K562 (cell line): ENCODE measurements at regions not wholly inside any gene's neighbourhood (a gene's known extent, or its start where the extent isn't known, plus 50 kb on each side); places are given as distances from the start of the nearest gene placed in this dataset.

Experiments used
- ATAC-seq: fragments of 200-7000 bp; cut with Tn5 transposase; 3 replicates; pipeline ENCODE4 v1.9.1; 2020; ENCODE audit warnings: moderate library complexity
- BruUV-seq: library from RNA; stranded (reverse); fragments of 400-500 nt; replicated peaks from 2 replicates; lab custom pipeline; 2021; lab: Mats Ljungman, UMichigan
- CTCF ChIA-PET: fragments of 300-600 bp; formaldehyde crosslinking; extraction: SDS; loops from one replicate; lab custom pipeline; 2021; ENCODE audit warnings: low intra/inter-chr PET ratio; lab: Yijun Ruan, JAX
- POLR2A ChIA-PET: fragments of 300-600, 350-650 bp; sonication (Branson Sonifier 250); formaldehyde crosslinking; extraction: SDS; loops from one replicate; lab custom pipeline; 2021; ENCODE audit warnings: antibody characterized with exemption, inconsistent platforms; lab: Yijun Ruan, JAX
- DNase-seq, 4 experiments: peaks; one replicate each; pipeline versions ENCODE4 v3.0.0 to v3.0.0-alpha.2; 2011 to 2018; ENCODE audit warnings: low spot score in 3 of 4, mixed read lengths in 3 of 4; ENCODE audit errors: extremely low read depth in 1 of 4
- FAIRE-seq: peaks from 2 replicates; lab custom pipeline; 2011; peaks lifted over from hg19 to GRCh38; lab: Jason Lieb, UNC
- H2AFZ ChIP-seq: 2 replicates; pipeline ENCODE4 v1.6.0; 2011; ENCODE audit warnings: low read depth, low read length, control low read depth, inconsistent platforms
- H3K27ac ChIP-seq: fragments of 200-600 bp; 3 replicates; pipeline ENCODE4 v1.8.0; 2011; ENCODE audit warnings: low read depth, mild to moderate bottlenecking, control low read depth, inconsistent platforms, low read length, moderate library complexity, mixed read lengths; ENCODE audit errors: extremely low read depth
- H3K27me3 ChIP-seq, 2 experiments: fragments of 300-600 bp in 1 of 2; 2 replicates in 1 of 2; 3 replicates in 1 of 2; pipeline versions ENCODE4 v1.6.0 to v1.8.0; 2011; ENCODE audit warnings: inconsistent platforms in 2 of 2, low read length in 2 of 2, mild to moderate bottlenecking in 1 of 2, mixed read lengths in 1 of 2, moderate library complexity in 1 of 2; ENCODE audit not compliant: control insufficient read depth in 2 of 2, insufficient read depth in 2 of 2
- H3K36me3 ChIP-seq: fragments of 300-600 bp; 3 replicates; pipeline ENCODE4 v1.8.0; 2011; ENCODE audit warnings: mild to moderate bottlenecking, low read length, inconsistent platforms; ENCODE audit not compliant: control insufficient read depth, insufficient read depth
- H3K4me1 ChIP-seq, 2 experiments: fragments of 200-600 bp in 1 of 2; replicated peaks in 1 of 2; 2 replicates in 1 of 2; 3 replicates in 1 of 2; pipeline versions ENCODE4 v1.5.1 to v1.8.0; 2011; ENCODE audit warnings: inconsistent platforms in 2 of 2, low read length in 2 of 2, mild to moderate bottlenecking in 1 of 2, mixed read lengths in 1 of 2, moderate library complexity in 1 of 2; ENCODE audit not compliant: control insufficient read depth in 2 of 2, insufficient read depth in 2 of 2
- H3K4me2 ChIP-seq: 2 replicates; pipeline ENCODE4 v1.6.1; 2011; ENCODE audit warnings: low read length, control low read depth, inconsistent platforms, mixed read lengths; ENCODE audit not compliant: insufficient read depth
- H3K4me3 ChIP-seq: fragments of 200-600 bp; sonication (generic), shearing (Covaris generic); 2 replicates; pipeline ENCODE4 v1.5.1; 2016; ENCODE audit warnings: control low read depth, inconsistent platforms
- H3K79me2 ChIP-seq: fragments of 200-600 bp; 3 replicates; pipeline ENCODE4 v1.8.0; 2011; ENCODE audit warnings: low read length, inconsistent platforms; ENCODE audit not compliant: control insufficient read depth, insufficient read depth
- H3K9ac ChIP-seq, 2 experiments: 2 replicates each; pipeline versions ENCODE4 v1.6.0 to v1.6.1; 2011; ENCODE audit warnings: low read depth in 2 of 2, low read length in 2 of 2, control low read depth in 1 of 2, inconsistent platforms in 1 of 2, mild to moderate bottlenecking in 1 of 2, mixed read lengths in 1 of 2; ENCODE audit not compliant: insufficient read depth in 1 of 2
- H3K9me1 ChIP-seq: one replicate; pipeline ENCODE4 v1.6.0; 2011; ENCODE audit warnings: inconsistent platforms, mild to moderate bottlenecking, low read length, moderate library complexity; ENCODE audit not compliant: control insufficient read depth, insufficient read depth
- H3K9me3 ChIP-seq: replicated peaks from 2 replicates; pipeline ENCODE4 v1.5.1; 2011; ENCODE audit warnings: low read depth, low read length, inconsistent platforms; ENCODE audit not compliant: control insufficient read depth, insufficient read depth
- H4K20me1 ChIP-seq: replicated peaks from 2 replicates; pipeline ENCODE4 v1.6.1; 2011; ENCODE audit warnings: low read length, inconsistent platforms, mixed read lengths; ENCODE audit not compliant: control insufficient read depth, insufficient read depth
- BHLHE40 ChIP-seq: IDR thresholded peaks from 2 replicates; pipeline ENCODE4 v1.6.1; 2011; ENCODE audit warnings: low read length, improper control_type of control experiment
- CHD4 ChIP-seq: fragments of 200-600 bp; sonication (generic); IDR thresholded peaks from 3 replicates; pipeline ENCODE4 v1.6.1; 2012; ENCODE audit warnings: low read depth, mild to moderate bottlenecking, mixed read lengths, low read length, inconsistent platforms; ENCODE audit not compliant: insufficient read depth, insufficient replicate concordance, poor library complexity, severe bottlenecking
- CREB1 ChIP-seq, 2 experiments: sonication (generic) in 1 of 2; formaldehyde crosslinking in 1 of 2; IDR thresholded peaks; 2 replicates each; pipeline versions ENCODE4 v1.6.1 to v1.8.0; 2012 to 2022; ENCODE audit warnings: inconsistent platforms in 1 of 2, mild to moderate bottlenecking in 1 of 2, missing genetic modification reagents in 1 of 2, moderate library complexity in 1 of 2
- EP400 ChIP-seq: fragments of 450-650 bp; IDR thresholded peaks from 2 replicates; pipeline ENCODE4 v1.6.1; 2017; ENCODE audit warnings: antibody characterized with exemption, mild to moderate bottlenecking, moderate library complexity
- KDM4B ChIP-seq, 2 experiments: fragments of 450-650 bp in 1 of 2; sonication (generic) in 1 of 2; IDR thresholded peaks; 2 replicates each; pipeline ENCODE4 v1.6.1; 2016 to 2017; ENCODE audit warnings: borderline replicate concordance in 2 of 2, antibody characterized with exemption in 1 of 2, low read depth in 1 of 2, mild to moderate bottlenecking in 1 of 2
- LARP7 ChIP-seq: fragments of 450-650 bp; IDR thresholded peaks from 2 replicates; pipeline ENCODE4 v1.6.1; 2016
- MBD2 ChIP-seq: sonication (generic); IDR thresholded peaks from 2 replicates; pipeline ENCODE4 v1.6.1; 2016; ENCODE audit warnings: low read depth, borderline replicate concordance
- SUPT5H ChIP-seq: fragments of 450-650 bp; IDR thresholded peaks from 2 replicates; pipeline ENCODE4 v1.6.1; 2016
- ZNF165 ChIP-seq: fragments of 250-450 bp; sonication (Bioruptor Pico); IDR thresholded peaks from 2 replicates; pipeline ENCODE4 v1.4.0; 2020; ENCODE audit warnings: borderline replicate concordance
- ZZZ3 ChIP-seq: fragments of 450-650 bp; IDR thresholded peaks from 2 replicates; pipeline ENCODE4 v1.6.1; 2016; ENCODE audit warnings: antibody characterized with exemption, mild to moderate bottlenecking, moderate library complexity
- WGBS: fragments of 100-300 bp; shearing (Covaris generic); methylation state at CpG from one replicate; pipeline ENCODE4 v1.1.6; 2016; ENCODE audit warnings: low coverage, mixed read lengths; ENCODE audit not compliant: insufficient coverage; ENCODE audit errors: missing lambda C conversion rate; 5-methylcytosine and 5-hydroxymethylcytosine counted together
- in situ Hi-C: fragments of 300-500 bp; cut with MboI; formaldehyde crosslinking; loops from 4 replicates; pipeline ENCODE4 v1.15.0; 2018; ENCODE audit warnings: inconsistent platforms, mixed read lengths
- intact Hi-C: fragments of 100-400 bp; cut with micrococcal nuclease; formaldehyde crosslinking; loops from 2 replicates; pipeline ENCODE4 v1.14.2; 2022
- TF ChIP-seq, protein P1 (sequence below): fragments of 250-450 bp; sonication (Bioruptor Pico); IDR thresholded peaks from 2 replicates; pipeline ENCODE4 v1.9.0; 2021; ENCODE audit warnings: mild to moderate bottlenecking, inconsistent platforms
- TF ChIP-seq, protein P2 (sequence below): fragments of 250-450 bp; sonication (Bioruptor Pico); IDR thresholded peaks from 2 replicates; pipeline ENCODE4 v1.8.0; 2022; ENCODE audit warnings: inconsistent platforms
- TF ChIP-seq, protein P3 (sequence below): sonication (generic); formaldehyde crosslinking; IDR thresholded peaks from 2 replicates; pipeline ENCODE4 v1.9.0; 2022; ENCODE audit warnings: mild to moderate bottlenecking, missing genetic modification reagents
- TF ChIP-seq, protein P4 (sequence below): sonication (generic); formaldehyde crosslinking; IDR thresholded peaks from 2 replicates; pipeline ENCODE4 v1.8.0; 2022; ENCODE audit warnings: mild to moderate bottlenecking, missing genetic modification reagents
- TF ChIP-seq, protein P5 (sequence below), 3 experiments: IDR thresholded peaks in 2 of 3; conservative IDR thresholded peaks in 1 of 3; 2 replicates each; pipeline ENCODE4 v1.5.1; 2011 to 2012; ENCODE audit warnings: low read length in 3 of 3, mild to moderate bottlenecking in 3 of 3, control low read depth in 2 of 3, improper control_type of control experiment in 1 of 3, inconsistent platforms in 1 of 3, low read depth in 1 of 3, mixed read lengths in 1 of 3, moderate library complexity in 1 of 3; ENCODE audit not compliant: insufficient read depth in 2 of 3

DNA sequence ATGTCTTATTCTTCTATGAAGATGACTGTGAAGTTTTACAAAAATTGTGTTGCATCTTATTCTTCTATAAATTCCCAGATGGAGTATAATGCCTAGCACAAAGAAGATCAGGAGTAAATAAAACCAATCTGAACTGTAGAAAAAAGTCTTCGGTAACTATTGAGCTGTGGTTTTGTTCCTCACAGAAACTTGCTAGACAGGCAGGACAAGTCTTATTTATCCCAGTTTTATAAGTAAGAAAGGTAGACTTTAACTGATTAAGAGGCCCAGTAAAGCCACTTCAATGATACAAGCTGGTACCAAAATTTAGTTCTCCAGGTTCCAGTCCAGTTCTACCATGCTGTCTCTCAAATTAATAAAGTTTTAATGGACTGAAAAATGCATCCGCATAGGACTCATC is 526.7 kb upstream of the SETBP1 start:
- WGBS = 0% methylated on average over 1 of the region's 2 CpGs
- no peak for DNase-seq
- Histone ChIP-seq H3K79me2 (no peaks in the 10 kb centered on the region), H4K20me1 (no peaks in the 10 kb centered on the region), H3K4me3 (no peak overlapping the region), H3K27me3 (no peaks in the 10 kb centered on the region), H3K9me1 (no peaks in the 10 kb centered on the region), H3K4me2 (no peak overlapping the region), H2AFZ (no peak overlapping the region), H3K9me3 (no peaks in the 10 kb centered on the region), H3K27ac (no peak overlapping the region), H3K36me3 (no peaks in the 10 kb centered on the region), H3K9ac (no peak overlapping the region), H3K4me1 (no peaks in the 10 kb centered on the region)
- intact Hi-C loops = no loop called here
- CTCF ChIA-PET = no interaction called here
- no peak for FAIRE-seq
- in situ Hi-C loops = no loop called here
- POLR2A ChIA-PET = no interaction called here
- no TSS peak for BruUV-seq
- ATAC-seq = no peak
- TF ChIP-seq BHLHE40 (no peak), LARP7 (no peak), KDM4B (IDR thresholded peaks at IDR 0.05; ENCODE audit: borderline replicate concordance in 2 of 2, low read depth in 1 of 2) (no peak), ZNF165 (CRISPR knock-in tag) (no peak), SUPT5H (no peak), CHD4 (no peak), ZZZ3 (no peak), EP400 (no peak), CREB1 (IDR thresholded peaks at IDR 0.05) (no peak), CREB1 (CRISPR knock-in tag; IDR thresholded peaks at IDR 0.05) (no peak), MBD2 (no peak)
- TF ChIP-seq, protein P1, sequence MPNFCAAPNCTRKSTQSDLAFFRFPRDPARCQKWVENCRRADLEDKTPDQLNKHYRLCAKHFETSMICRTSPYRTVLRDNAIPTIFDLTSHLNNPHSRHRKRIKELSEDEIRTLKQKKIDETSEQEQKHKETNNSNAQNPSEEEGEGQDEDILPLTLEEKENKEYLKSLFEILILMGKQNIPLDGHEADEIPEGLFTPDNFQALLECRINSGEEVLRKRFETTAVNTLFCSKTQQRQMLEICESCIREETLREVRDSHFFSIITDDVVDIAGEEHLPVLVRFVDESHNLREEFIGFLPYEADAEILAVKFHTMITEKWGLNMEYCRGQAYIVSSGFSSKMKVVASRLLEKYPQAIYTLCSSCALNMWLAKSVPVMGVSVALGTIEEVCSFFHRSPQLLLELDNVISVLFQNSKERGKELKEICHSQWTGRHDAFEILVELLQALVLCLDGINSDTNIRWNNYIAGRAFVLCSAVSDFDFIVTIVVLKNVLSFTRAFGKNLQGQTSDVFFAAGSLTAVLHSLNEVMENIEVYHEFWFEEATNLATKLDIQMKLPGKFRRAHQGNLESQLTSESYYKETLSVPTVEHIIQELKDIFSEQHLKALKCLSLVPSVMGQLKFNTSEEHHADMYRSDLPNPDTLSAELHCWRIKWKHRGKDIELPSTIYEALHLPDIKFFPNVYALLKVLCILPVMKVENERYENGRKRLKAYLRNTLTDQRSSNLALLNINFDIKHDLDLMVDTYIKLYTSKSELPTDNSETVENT = no peak
- TF ChIP-seq, protein P2, sequence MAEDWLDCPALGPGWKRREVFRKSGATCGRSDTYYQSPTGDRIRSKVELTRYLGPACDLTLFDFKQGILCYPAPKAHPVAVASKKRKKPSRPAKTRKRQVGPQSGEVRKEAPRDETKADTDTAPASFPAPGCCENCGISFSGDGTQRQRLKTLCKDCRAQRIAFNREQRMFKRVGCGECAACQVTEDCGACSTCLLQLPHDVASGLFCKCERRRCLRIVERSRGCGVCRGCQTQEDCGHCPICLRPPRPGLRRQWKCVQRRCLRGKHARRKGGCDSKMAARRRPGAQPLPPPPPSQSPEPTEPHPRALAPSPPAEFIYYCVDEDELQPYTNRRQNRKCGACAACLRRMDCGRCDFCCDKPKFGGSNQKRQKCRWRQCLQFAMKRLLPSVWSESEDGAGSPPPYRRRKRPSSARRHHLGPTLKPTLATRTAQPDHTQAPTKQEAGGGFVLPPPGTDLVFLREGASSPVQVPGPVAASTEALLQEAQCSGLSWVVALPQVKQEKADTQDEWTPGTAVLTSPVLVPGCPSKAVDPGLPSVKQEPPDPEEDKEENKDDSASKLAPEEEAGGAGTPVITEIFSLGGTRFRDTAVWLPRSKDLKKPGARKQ (CRISPR knock-in tag) = no peak
- TF ChIP-seq, protein P3, sequence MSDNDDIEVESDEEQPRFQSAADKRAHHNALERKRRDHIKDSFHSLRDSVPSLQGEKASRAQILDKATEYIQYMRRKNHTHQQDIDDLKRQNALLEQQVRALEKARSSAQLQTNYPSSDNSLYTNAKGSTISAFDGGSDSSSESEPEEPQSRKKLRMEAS (CRISPR knock-in tag) = no peak
- TF ChIP-seq, protein P4, sequence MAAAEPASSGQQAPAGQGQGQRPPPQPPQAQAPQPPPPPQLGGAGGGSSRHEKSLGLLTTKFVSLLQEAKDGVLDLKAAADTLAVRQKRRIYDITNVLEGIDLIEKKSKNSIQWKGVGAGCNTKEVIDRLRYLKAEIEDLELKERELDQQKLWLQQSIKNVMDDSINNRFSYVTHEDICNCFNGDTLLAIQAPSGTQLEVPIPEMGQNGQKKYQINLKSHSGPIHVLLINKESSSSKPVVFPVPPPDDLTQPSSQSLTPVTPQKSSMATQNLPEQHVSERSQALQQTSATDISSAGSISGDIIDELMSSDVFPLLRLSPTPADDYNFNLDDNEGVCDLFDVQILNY = no peak
- TF ChIP-seq, protein P5, sequence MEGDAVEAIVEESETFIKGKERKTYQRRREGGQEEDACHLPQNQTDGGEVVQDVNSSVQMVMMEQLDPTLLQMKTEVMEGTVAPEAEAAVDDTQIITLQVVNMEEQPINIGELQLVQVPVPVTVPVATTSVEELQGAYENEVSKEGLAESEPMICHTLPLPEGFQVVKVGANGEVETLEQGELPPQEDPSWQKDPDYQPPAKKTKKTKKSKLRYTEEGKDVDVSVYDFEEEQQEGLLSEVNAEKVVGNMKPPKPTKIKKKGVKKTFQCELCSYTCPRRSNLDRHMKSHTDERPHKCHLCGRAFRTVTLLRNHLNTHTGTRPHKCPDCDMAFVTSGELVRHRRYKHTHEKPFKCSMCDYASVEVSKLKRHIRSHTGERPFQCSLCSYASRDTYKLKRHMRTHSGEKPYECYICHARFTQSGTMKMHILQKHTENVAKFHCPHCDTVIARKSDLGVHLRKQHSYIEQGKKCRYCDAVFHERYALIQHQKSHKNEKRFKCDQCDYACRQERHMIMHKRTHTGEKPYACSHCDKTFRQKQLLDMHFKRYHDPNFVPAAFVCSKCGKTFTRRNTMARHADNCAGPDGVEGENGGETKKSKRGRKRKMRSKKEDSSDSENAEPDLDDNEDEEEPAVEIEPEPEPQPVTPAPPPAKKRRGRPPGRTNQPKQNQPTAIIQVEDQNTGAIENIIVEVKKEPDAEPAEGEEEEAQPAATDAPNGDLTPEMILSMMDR (IDR thresholded peaks at IDR 0.05 in 2 of 3, conservative IDR thresholded peaks at IDR 0.05 in 1 of 3; ENCODE audit: insufficient read depth in 2 of 3, low read depth in 1 of 3, low read length in 3 of 3) = no peak
